ENCODE measurements at regions not wholly inside any gene's neighbourhood (a gene's known extent, or its start where the extent isn't known, plus 50 kb on each side); places are given as distances from the start of the nearest gene placed in this dataset.

DNA sequence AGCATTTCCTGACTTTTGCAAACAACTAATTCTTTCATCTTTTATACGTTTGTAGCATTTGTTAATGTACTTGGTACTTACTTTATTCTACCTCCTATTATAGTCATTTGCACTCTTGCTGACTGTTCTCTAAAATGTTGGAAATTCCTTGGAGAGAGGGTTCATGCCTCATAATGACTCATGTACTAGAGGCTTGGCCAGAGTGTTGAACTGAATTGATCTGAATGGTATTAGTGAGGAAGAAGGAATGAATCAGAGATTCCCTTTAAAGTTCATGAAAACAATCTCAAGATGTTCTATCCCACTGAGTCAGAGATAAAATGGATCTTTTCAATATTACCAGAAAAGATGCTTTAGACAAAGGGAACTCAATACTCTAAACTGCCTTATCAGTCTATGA lies 383.4 kb downstream of the SEC16B start:
- TF ChIP-seq, protein P1, sequence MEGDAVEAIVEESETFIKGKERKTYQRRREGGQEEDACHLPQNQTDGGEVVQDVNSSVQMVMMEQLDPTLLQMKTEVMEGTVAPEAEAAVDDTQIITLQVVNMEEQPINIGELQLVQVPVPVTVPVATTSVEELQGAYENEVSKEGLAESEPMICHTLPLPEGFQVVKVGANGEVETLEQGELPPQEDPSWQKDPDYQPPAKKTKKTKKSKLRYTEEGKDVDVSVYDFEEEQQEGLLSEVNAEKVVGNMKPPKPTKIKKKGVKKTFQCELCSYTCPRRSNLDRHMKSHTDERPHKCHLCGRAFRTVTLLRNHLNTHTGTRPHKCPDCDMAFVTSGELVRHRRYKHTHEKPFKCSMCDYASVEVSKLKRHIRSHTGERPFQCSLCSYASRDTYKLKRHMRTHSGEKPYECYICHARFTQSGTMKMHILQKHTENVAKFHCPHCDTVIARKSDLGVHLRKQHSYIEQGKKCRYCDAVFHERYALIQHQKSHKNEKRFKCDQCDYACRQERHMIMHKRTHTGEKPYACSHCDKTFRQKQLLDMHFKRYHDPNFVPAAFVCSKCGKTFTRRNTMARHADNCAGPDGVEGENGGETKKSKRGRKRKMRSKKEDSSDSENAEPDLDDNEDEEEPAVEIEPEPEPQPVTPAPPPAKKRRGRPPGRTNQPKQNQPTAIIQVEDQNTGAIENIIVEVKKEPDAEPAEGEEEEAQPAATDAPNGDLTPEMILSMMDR (IDR thresholded peaks at IDR 0.05; ENCODE audit: low read depth, low read length) = no peak
- peak; percentile 48 to 85 for DNase-seq (ENCODE audit: low read depth in 2 of 2)
- H3K4me3 ChIP-seq (replicated peaks in 1 of 2; ENCODE audit: low read depth in 2 of 2, low read length in 2 of 2) = no peak overlapping the region

DNA sequence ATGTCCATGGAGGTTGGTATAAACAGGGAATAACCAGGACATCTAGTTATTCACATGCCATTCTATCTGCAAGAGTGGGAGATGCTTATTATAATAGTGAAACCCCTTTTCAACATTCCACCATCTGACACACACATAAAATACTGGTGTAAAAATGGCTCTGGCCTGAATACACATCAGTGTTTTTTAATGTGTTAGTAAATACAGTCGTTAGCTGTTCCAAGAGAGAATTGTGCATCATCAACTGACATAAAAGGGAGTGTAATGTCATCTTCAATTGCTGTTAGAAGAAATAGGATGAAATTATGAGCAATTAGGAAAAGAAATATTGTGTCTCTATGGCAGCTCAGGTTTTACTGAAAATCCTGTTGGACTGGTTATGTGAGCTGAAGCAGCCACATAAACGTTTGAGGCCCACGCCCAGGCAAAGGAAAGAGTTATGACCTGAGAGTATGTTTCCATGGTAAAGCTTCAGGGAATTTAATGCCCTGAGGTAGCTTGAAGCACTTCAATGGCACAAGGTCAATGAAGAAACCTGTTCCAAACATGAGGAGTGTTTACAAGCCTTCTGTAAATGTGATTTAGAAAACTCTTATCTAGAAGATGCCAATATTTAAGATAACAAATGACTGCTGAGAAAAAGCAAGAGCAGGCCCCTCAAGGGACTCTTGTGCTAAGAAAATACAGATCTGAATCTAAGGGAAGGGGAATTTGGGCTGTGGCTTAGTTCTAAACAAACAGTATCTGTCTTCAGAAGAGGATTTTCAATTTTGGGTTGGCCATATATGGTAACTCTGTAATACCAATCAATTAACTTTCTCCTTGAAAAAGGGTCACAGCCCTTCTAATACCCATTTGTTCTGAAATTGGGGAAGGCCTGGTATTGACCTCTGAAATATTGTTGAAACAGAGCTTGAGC lies 384.3 kb downstream of the SEC16B start:
- DNase-seq (ENCODE audit: low read depth in 2 of 2) = no peak
- TF ChIP-seq, protein P1 (IDR thresholded peaks at IDR 0.05; ENCODE audit: low read depth, low read length) = no peak
- no peak overlapping the region for H3K4me3 ChIP-seq (replicated peaks in 1 of 2; ENCODE audit: low read depth in 2 of 2, low read length in 2 of 2)

DNA sequence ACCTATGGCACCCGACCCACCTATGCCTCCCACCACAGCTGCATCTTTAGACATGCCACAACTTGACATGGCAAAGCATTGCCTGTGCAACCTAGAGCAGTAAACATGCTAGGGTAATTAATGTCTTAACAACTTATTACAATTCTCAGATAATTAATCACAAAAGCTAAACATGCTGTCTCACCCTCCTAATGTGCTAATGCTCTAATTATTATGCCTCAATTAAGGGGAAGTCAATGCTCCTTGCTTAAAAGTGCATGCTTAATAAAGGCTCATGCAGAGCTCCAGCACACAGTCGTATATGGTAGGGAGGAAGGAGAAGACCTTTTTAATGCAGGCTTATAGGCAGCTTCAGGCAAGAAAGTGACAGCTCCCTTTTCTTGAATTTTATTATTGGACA lies 396.0 kb downstream of the SEC16B start:
- no peak for DNase-seq (ENCODE audit: low read depth in 2 of 2)
- no peak overlapping the region for H3K4me3 ChIP-seq (replicated peaks in 1 of 2; ENCODE audit: low read depth in 2 of 2, low read length in 2 of 2)
- TF ChIP-seq, protein P1 (IDR thresholded peaks at IDR 0.05; ENCODE audit: low read depth, low read length) = no peak

DNA sequence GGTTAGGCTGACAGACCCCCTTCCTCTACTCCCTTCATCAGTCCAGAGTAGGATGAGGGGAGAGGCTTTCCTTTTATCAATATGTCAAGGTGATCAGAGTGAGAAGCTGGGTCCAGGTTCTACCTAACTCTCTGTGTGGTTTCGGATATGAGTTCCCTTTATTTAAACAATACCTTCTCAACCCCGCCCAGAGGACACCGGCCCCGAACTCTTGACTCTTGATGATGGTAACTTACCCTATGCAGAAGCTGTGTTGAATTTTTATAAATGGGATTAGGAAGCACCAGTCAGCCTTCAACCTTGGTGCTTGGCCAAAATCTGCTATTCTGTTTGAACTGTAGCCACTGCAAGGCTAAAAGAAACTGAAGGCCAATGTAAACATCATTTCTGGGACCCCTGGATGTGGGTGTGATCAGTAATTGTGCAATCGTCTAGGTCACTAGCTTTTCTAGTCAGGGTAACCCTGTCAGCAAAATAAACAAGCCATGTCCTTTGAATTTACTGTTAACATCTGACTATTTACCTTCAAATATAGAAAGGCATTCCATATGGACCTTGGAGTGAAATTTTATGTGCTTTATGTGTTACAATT lies 398.3 kb downstream of the SEC16B start:
- no peak overlapping the region for H3K4me3 ChIP-seq (replicated peaks in 1 of 2; ENCODE audit: low read depth in 2 of 2, low read length in 2 of 2)
- DNase-seq (ENCODE audit: low read depth in 2 of 2) = peak in 1 of 2 donors; percentile 42
- TF ChIP-seq, protein P1 (IDR thresholded peaks at IDR 0.05; ENCODE audit: low read depth, low read length) = no peak

DNA sequence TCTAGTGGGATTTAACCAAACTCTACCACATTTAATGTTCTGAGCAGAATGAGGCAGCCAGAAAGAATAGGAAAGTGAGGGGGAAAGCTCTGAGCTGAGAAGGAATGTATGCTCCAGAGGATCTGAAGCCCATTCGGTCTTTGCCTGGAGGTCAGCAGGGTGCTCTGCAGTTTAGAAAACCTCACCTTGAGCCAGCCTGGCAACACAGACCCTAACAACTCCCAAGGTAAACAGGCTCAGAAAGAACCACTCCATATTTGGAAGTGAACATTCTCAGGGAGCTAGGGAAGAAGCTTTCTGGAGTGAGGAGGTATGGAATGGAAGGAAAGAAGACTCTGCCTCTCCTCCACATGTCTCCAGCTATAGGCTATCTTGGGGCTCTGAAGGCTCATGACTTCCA lies 398.8 kb downstream of the SEC16B start:
- DNase-seq (ENCODE audit: low read depth in 2 of 2) = no peak
- no peak overlapping the region for H3K4me3 ChIP-seq (replicated peaks in 1 of 2; ENCODE audit: low read depth in 2 of 2, low read length in 2 of 2)
- TF ChIP-seq, protein P1 (IDR thresholded peaks at IDR 0.05; ENCODE audit: low read depth, low read length) = no peak

DNA sequence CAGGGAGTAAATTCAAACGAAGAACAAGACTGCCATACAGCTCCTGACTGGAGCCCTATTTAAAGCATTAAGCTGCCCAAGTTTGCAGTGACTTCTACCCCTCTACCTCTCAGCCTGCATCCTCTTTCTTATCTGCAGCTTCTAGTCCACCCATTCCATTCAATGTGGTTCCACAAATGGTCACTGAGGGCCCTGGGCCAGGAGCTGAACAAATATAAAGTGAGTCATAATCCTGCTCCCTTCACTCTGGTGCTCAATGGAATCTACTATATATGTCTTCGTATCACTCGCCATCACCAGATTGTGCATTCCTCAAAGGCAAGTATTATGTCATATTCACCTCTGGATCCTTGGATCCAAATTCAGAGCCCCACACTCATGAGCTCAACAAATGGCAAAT lies 398.7 kb downstream of the BRINP2 start:
- TF ChIP-seq, protein P1 (IDR thresholded peaks at IDR 0.05; ENCODE audit: low read depth, low read length) = no peak
- DNase-seq (ENCODE audit: low read depth in 2 of 2) = peak; percentile 8 to 46
- no peak overlapping the region for H3K4me3 ChIP-seq (replicated peaks in 1 of 2; ENCODE audit: low read depth in 2 of 2, low read length in 2 of 2)
